ENCODE measurements at regions not wholly inside any gene's neighbourhood (a gene's known extent, or its start where the extent isn't known, plus 50 kb on each side); places are given as distances from the start of the nearest gene placed in this dataset.

DNA sequence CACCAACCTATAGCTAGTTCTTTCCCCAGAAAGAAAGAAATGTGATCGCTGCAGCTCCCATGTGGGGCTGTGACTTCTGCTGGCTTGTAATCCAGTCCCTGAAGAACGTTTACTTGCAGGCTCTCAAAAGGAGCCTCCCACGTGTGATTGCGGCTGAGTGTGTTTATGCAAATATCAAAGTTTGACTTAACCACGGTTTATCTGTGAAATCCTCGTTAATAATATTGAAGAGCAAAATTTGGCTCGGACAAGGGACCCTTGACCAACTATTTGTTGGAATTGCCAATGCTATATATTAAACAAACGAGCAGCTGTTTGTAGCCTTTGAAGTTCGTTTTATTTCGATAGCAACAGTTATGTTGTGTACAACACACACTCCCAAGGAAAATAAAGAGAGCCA, 470.1 kb upstream of the NRP1 start:
- POLR2A ChIA-PET, result no interaction called here

DNA sequence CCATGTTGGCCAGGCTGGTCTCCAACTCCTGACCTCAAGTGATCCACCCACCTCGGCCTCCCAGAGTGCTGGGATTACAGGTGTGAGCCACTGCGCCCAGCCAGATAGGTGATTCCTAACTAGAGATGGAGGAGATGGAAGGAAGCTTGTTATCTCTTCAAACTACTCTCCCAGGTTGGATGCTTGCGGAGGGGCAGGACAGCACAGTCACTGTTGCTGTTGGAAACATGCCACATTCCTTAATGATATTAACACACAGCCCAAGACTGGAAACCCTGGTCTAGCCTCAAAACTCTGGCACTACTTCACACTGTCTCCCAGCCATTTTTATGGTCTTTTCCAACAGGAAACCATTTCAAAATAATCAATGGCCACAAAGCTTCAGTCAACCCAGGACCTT, 468.8 kb upstream of the NRP1 start:
- Histone ChIP-seq H3K79me2 (ENCODE audit: control insufficient read depth, insufficient read depth, low read length) (no peaks in the 10 kb centered on the region), H3K27me3 (replicated peaks in 1 of 4; ENCODE audit: control extremely low read depth in 1 of 4, control insufficient read depth in 3 of 4, insufficient read depth in 4 of 4, low read length in 3 of 4) (no peaks in the 10 kb centered on the region), H4K20me1 (ENCODE audit: control insufficient read depth, insufficient read depth, low read length, poor library complexity, severe bottlenecking) (no peaks in the 10 kb centered on the region), H3K4me1 (ENCODE audit: control insufficient read depth in 2 of 2, insufficient read depth in 2 of 2, low read length in 2 of 2) (no peaks in the 10 kb centered on the region), H3K36me3 (replicated peaks in 1 of 2; ENCODE audit: control extremely low read depth in 1 of 2, control insufficient read depth in 1 of 2, extremely low read depth in 1 of 2, insufficient read depth in 2 of 2, low read length in 1 of 2) (no peaks in the 10 kb centered on the region), H3K9ac (ENCODE audit: low read length) (no peak overlapping the region), H2AFZ (ENCODE audit: insufficient read depth, low read depth, low read length, poor library complexity, severe bottlenecking) (no peak overlapping the region), H3K27ac (ENCODE audit: low read length in 2 of 2) (no peak overlapping the region), H3K4me3 (ENCODE audit: control extremely low read depth in 1 of 5, extremely low read depth in 1 of 5, insufficient read depth in 1 of 5, low read depth in 2 of 5, low read length in 4 of 5) (no peak overlapping the region), H3K4me2 (replicated peaks; ENCODE audit: low read depth, low read length, poor library complexity, severe bottlenecking) (no peak overlapping the region), H3K9me3 (ENCODE audit: control extremely low read depth in 1 of 3, control insufficient read depth in 2 of 3, insufficient read depth in 1 of 3, low read length in 2 of 3) (peaks cover 0 to 6% (median 0%) of the 10 kb centered on the region in 3 donors)
- CTCF ChIA-PET, result interaction anchor here (0.6 kb wide), 1 partner anchor 466 kb away, joined by 3 read pairs; no protein-coding TSS in a partner anchor
- Mint-ChIP-seq H3K27me3 (no peaks in the 10 kb centered on the region), H3K27ac (no peak overlapping the region), H3K9me3 (ENCODE audit: insufficient read depth) (peaks cover 2% of the 10 kb centered on the region), H3K4me3 (no peak overlapping the region), H3K4me1 (no peaks in the 10 kb centered on the region)
- ATAC-seq (ENCODE audit: low read depth) (no peak), DNase-seq (no peak)
- intact Hi-C loops (cut with micrococcal nuclease), result no loop called here
- 89% methylated on average over 1 of the region's 3 CpGs for WGBS (ENCODE audit: insufficient coverage)
- POLR2A ChIA-PET, result no interaction called here
- TF ChIP-seq EZH2 (IDR thresholded peaks at IDR 0.05; ENCODE audit: borderline replicate concordance, insufficient read depth, low read depth, low read length, poor library complexity, severe bottlenecking), result no peak
- TF ChIP-seq, protein P1, sequence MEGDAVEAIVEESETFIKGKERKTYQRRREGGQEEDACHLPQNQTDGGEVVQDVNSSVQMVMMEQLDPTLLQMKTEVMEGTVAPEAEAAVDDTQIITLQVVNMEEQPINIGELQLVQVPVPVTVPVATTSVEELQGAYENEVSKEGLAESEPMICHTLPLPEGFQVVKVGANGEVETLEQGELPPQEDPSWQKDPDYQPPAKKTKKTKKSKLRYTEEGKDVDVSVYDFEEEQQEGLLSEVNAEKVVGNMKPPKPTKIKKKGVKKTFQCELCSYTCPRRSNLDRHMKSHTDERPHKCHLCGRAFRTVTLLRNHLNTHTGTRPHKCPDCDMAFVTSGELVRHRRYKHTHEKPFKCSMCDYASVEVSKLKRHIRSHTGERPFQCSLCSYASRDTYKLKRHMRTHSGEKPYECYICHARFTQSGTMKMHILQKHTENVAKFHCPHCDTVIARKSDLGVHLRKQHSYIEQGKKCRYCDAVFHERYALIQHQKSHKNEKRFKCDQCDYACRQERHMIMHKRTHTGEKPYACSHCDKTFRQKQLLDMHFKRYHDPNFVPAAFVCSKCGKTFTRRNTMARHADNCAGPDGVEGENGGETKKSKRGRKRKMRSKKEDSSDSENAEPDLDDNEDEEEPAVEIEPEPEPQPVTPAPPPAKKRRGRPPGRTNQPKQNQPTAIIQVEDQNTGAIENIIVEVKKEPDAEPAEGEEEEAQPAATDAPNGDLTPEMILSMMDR (IDR thresholded peaks at IDR 0.05), result no peak

More for the DNA sequence above, 470.1 kb upstream of the NRP1 start:
- intact Hi-C loops (cut with micrococcal nuclease), result no loop called here
- Histone ChIP-seq H3K36me3 (replicated peaks in 1 of 2; ENCODE audit: control extremely low read depth in 1 of 2, control insufficient read depth in 1 of 2, extremely low read depth in 1 of 2, insufficient read depth in 2 of 2, low read length in 1 of 2) (no peaks in the 10 kb centered on the region), H4K20me1 (ENCODE audit: control insufficient read depth, insufficient read depth, low read length, poor library complexity, severe bottlenecking) (no peaks in the 10 kb centered on the region), H3K79me2 (ENCODE audit: control insufficient read depth, insufficient read depth, low read length) (no peaks in the 10 kb centered on the region), H2AFZ (ENCODE audit: insufficient read depth, low read depth, low read length, poor library complexity, severe bottlenecking) (no peak overlapping the region), H3K27me3 (replicated peaks in 1 of 4; ENCODE audit: control extremely low read depth in 1 of 4, control insufficient read depth in 3 of 4, insufficient read depth in 4 of 4, low read length in 3 of 4) (no peaks in the 10 kb centered on the region), H3K4me3 (ENCODE audit: control extremely low read depth in 1 of 5, extremely low read depth in 1 of 5, insufficient read depth in 1 of 5, low read depth in 2 of 5, low read length in 4 of 5) (no peak overlapping the region), H3K27ac (ENCODE audit: low read length in 2 of 2) (no peak overlapping the region), H3K4me1 (ENCODE audit: control insufficient read depth in 2 of 2, insufficient read depth in 2 of 2, low read length in 2 of 2) (no peaks in the 10 kb centered on the region), H3K9ac (ENCODE audit: low read length) (no peak overlapping the region), H3K9me3 (ENCODE audit: control extremely low read depth in 1 of 3, control insufficient read depth in 2 of 3, insufficient read depth in 1 of 3, low read length in 2 of 3) (peaks cover 0 to 6% (median 0%) of the 10 kb centered on the region in 3 donors), H3K4me2 (replicated peaks; ENCODE audit: low read depth, low read length, poor library complexity, severe bottlenecking) (no peak overlapping the region)
- ATAC-seq (ENCODE audit: low read depth) (no peak), DNase-seq (no peak)
- Mint-ChIP-seq H3K27me3 (no peaks in the 10 kb centered on the region), H3K4me3 (no peak overlapping the region), H3K9me3 (ENCODE audit: insufficient read depth) (peaks cover 2% of the 10 kb centered on the region), H3K27ac (no peak overlapping the region), H3K4me1 (no peaks in the 10 kb centered on the region)
- CTCF ChIA-PET, result no interaction called here
- 81% methylated on average over 7 of the region's 10 CpGs for WGBS (ENCODE audit: insufficient coverage)
- no peak for TF ChIP-seq EZH2 (IDR thresholded peaks at IDR 0.05; ENCODE audit: borderline replicate concordance, insufficient read depth, low read depth, low read length, poor library complexity, severe bottlenecking)

Measured in B cell (primary cell).